ENCODE measurements at regions not wholly inside any gene's neighbourhood (a gene's known extent, or its start where the extent isn't known, plus 50 kb on each side); places are given as distances from the start of the nearest gene placed in this dataset.

DNA sequence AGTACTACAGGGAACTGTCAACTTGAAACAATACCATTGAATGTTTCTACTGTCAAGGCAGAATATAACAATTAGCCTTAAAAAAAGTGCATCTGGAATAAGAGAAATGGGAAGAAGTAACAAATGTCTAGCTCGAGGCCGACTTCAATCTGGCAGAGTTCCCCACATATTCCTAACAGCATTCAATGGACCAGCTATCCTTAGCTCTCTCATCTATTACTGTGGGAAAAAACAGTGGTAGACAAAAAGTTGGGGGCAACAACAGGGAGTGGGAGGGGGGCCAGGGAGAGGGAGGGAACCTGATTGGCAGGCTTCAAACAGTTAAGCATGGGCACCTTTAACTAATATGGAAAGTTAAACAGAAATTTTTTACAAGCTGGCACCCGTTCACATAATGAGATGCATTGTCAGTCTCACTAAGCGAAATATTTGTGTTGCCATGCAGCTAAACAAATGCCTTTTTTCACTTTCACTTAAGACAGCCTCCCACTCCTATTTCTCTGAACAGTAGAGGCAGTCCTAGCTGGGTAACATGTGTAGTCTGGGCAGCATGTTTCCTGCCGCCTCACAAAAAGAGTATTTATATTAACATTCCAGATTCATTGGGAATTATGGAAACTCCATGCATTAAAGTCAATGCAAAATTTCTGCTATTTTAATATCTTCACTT is 62.2 kb upstream of the SOX6 start:
- POLR2A ChIA-PET, result no interaction called here
- H3K27ac ChIP-seq, result no peak overlapping the region
- no peak overlapping the region for H3K4me3 ChIP-seq
- DNase-seq (ENCODE audit: low read depth in 1 of 2, low spot score in 1 of 2) (no peak), ATAC-seq (no peak), FAIRE-seq (no peak)
- no peaks in the 10 kb centered on the region for H3K9me3 ChIP-seq
- TF ChIP-seq SREBF2 (IDR thresholded peaks at IDR 0.05) (no peak), RAD21 (conservative IDR thresholded peaks at IDR 0.05 in 1 of 2, IDR thresholded peaks at IDR 0.05 in 1 of 2) (no peak), KDM5A (IDR thresholded peaks at IDR 0.05) (no peak), CHD2 (IDR thresholded peaks at IDR 0.05; ENCODE audit: low read length, partially characterized antibody) (no peak), ZNF302 (CRISPR knock-in tag; IDR thresholded peaks at IDR 0.05) (no peak), MAX (IDR thresholded peaks at IDR 0.05) (no peak), USF2 (IDR thresholded peaks at IDR 0.05) (no peak), HOXB5 (CRISPR knock-in tag; IDR thresholded peaks at IDR 0.05) (no peak), ZSCAN20 (CRISPR knock-in tag; IDR thresholded peaks at IDR 0.05) (no peak), HMGXB4 (CRISPR knock-in tag; IDR thresholded peaks at IDR 0.05; ENCODE audit: borderline replicate concordance) (no peak)
- CTCF ChIA-PET, result no interaction called here
- WGBS (ENCODE audit: missing lambda C conversion rate), result 46% methylated on average over 5 of the region's 5 CpGs
- no peaks in the 10 kb centered on the region for H3K4me1 ChIP-seq
- H3K4me2 ChIP-seq, result no peak overlapping the region

GRCh38 chr11:16412525-16413172 is 56.3 kb upstream of the SOX6 start:
- WGBS (ENCODE audit: missing lambda C conversion rate), result 44% methylated on average over 1 of the region's 1 CpG
- no peaks in the 10 kb centered on the region for H3K4me1 ChIP-seq
- H3K27ac ChIP-seq, result no peak overlapping the region
- no peak overlapping the region for H3K4me2 ChIP-seq
- TF ChIP-seq, protein P1, sequence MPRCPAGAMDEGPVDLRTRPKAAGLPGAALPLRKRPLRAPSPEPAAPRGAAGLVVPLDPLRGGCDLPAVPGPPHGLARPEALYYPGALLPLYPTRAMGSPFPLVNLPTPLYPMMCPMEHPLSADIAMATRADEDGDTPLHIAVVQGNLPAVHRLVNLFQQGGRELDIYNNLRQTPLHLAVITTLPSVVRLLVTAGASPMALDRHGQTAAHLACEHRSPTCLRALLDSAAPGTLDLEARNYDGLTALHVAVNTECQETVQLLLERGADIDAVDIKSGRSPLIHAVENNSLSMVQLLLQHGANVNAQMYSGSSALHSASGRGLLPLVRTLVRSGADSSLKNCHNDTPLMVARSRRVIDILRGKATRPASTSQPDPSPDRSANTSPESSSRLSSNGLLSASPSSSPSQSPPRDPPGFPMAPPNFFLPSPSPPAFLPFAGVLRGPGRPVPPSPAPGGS (IDR thresholded peaks at IDR 0.05), result no peak
- TF ChIP-seq ZFP36 (IDR thresholded peaks at IDR 0.05; ENCODE audit: borderline replicate concordance, partially characterized antibody) (no peak), CBX8 (IDR thresholded peaks at IDR 0.05) (no peak), USF2 (IDR thresholded peaks at IDR 0.05) (no peak), HOXB5 (CRISPR knock-in tag; IDR thresholded peaks at IDR 0.05) (no peak), MAZ (IDR thresholded peaks at IDR 0.05; ENCODE audit: borderline replicate concordance, low read depth, low read length) (no peak), JUN (IDR thresholded peaks at IDR 0.05) (no peak), HES2 (IDR thresholded peaks at IDR 0.05) (no peak), SREBF2 (IDR thresholded peaks at IDR 0.05) (no peak), POLR2A (IDR thresholded peaks at IDR 0.05; ENCODE audit: low read length) (no peak), TP53 (CRISPR knock-in tag; IDR thresholded peaks at IDR 0.05) (no peak), NPAS2 (CRISPR knock-in tag; IDR thresholded peaks at IDR 0.05; ENCODE audit: borderline replicate concordance) (no peak), RNF2 (IDR thresholded peaks at IDR 0.05; ENCODE audit: borderline replicate concordance, low read depth) (no peak), CHD2 (IDR thresholded peaks at IDR 0.05; ENCODE audit: low read length, partially characterized antibody) (no peak), KDM1A (IDR thresholded peaks at IDR 0.05; ENCODE audit: low read depth) (no peak), BHLHE40 (IDR thresholded peaks at IDR 0.05; ENCODE audit: low read depth, low read length) (no peak), HDAC2 (IDR thresholded peaks at IDR 0.05) (no peak)
- TF ChIP-seq, protein P2, sequence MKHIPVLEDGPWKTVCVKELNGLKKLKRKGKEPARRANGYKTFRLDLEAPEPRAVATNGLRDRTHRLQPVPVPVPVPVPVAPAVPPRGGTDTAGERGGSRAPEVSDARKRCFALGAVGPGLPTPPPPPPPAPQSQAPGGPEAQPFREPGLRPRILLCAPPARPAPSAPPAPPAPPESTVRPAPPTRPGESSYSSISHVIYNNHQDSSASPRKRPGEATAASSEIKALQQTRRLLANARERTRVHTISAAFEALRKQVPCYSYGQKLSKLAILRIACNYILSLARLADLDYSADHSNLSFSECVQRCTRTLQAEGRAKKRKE (CRISPR knock-in tag; IDR thresholded peaks at IDR 0.05; ENCODE audit: low read depth), result no peak
- FAIRE-seq (no peak), ATAC-seq (no peak), DNase-seq (ENCODE audit: low read depth in 1 of 2, low spot score in 1 of 2) (no peak)
- ChIA-PET POLR2A (no interaction called here), CTCF (no interaction called here)
- no peaks in the 10 kb centered on the region for H3K9me3 ChIP-seq
- no peak overlapping the region for H3K4me3 ChIP-seq

Data from A549 (cell line).